ENCODE measurements at regions not wholly inside any gene's neighbourhood (a gene's known extent, or its start where the extent isn't known, plus 50 kb on each side); places are given as distances from the start of the nearest gene placed in this dataset.

GRCh38 chr6:127022302-127022701 lies 96.2 kb upstream of the RSPO3 start:
- TF ChIP-seq CTCF (IDR thresholded peaks at IDR 0.05), result no peak
- TF ChIP-seq POLR2A (IDR thresholded peaks at IDR 0.05), result no peak

All from esophagus squamous epithelium (tissue), 4 donors.